SU-DHL-6 (cell line): ENCODE measurements at regions not wholly inside any gene's neighbourhood (a gene's known extent, or its start where the extent isn't known, plus 50 kb on each side); places are given as distances from the start of the nearest gene placed in this dataset.

Experiments
- CTCF ChIP-seq: fragments of 200-600 bp; sonication (generic); IDR thresholded peaks from one replicate; pipeline ENCODE4 v1.5.1; 2017; ENCODE audit warnings: antibody characterized with exemption, mild to moderate bottlenecking, low read length, moderate library complexity; ENCODE audit not compliant: insufficient read depth, poor library complexity, severe bottlenecking
- EZH2phosphoT487 ChIP-seq: fragments of 200-600 bp; sonication (generic), shearing (Covaris generic); conservative IDR thresholded peaks from 2 replicates; pipeline ENCODE4 v1.6.1; 2018; ENCODE audit warnings: mild to moderate bottlenecking, antibody characterized with exemption, low read length, moderate library complexity, mixed read lengths

- TF ChIP-seq CTCF (no peak), EZH2phosphoT487 (no peak)
Measured at GRCh38 chr4:140315438-140315837, 58.0 kb upstream of the SCOC start.
